ENCODE measurements at regions not wholly inside any gene's neighbourhood (a gene's known extent, or its start where the extent isn't known, plus 50 kb on each side); places are given as distances from the start of the nearest gene placed in this dataset.

- Histone ChIP-seq H3K27me3 (no peaks in the 10 kb centered on the region), H3K9me3 (no peaks in the 10 kb centered on the region), H3K4me1 (ENCODE audit: insufficient read depth) (no peaks in the 10 kb centered on the region), H3K36me3 (no peaks in the 10 kb centered on the region), H3K4me3 (no peak overlapping the region), H3K27ac (no peak overlapping the region)
- 27 to 47% (median 41%) methylated on average over 3 of the region's 3 CpGs for WGBS, 3 donors
- no peak for DNase-seq
- intact Hi-C loops (cut with DNase I): no loop called here
- TF ChIP-seq POLR2A (IDR thresholded peaks at IDR 0.05) (no peak), CTCF (IDR thresholded peaks at IDR 0.05) (no peak)
Observed at GRCh38 chr15:49706805-49707204, 86.0 kb downstream of the DTWD1 start.

- intact Hi-C loops (cut with DNase I): no loop called here
- WGBS, 3 donors: 80 to 92% (median 92%) methylated on average over 1 of the region's 1 CpG
- no peaks in the 10 kb centered on the region for H3K9me3 ChIP-seq
- DNase-seq: no peak
- no peak overlapping the region for H3K27ac ChIP-seq
- TF ChIP-seq EP300 (IDR thresholded peaks at IDR 0.05): no peak
- no peak for TF ChIP-seq POLR2A (IDR thresholded peaks at IDR 0.05)
- TF ChIP-seq CTCF (IDR thresholded peaks at IDR 0.05): no peak
- H3K4me3 ChIP-seq: no peak overlapping the region
- no peaks in the 10 kb centered on the region for H3K4me1 ChIP-seq (ENCODE audit: insufficient read depth)
- no peaks in the 10 kb centered on the region for H3K27me3 ChIP-seq
- no peaks in the 10 kb centered on the region for H3K36me3 ChIP-seq
Observed at GRCh38 chr15:49707598-49707997, 86.8 kb downstream of the DTWD1 start.

GRCh38 chr15:49709646-49710214 lies 88.9 kb downstream of the DTWD1 start:
- H3K27ac ChIP-seq: no peak overlapping the region
- no peaks in the 10 kb centered on the region for H3K4me1 ChIP-seq (ENCODE audit: insufficient read depth)
- H3K27me3 ChIP-seq: no peaks in the 10 kb centered on the region
- H3K4me3 ChIP-seq: no peak overlapping the region
- WGBS, 3 donors: 90 to 100% (median 100%) methylated on average over 1 of the region's 1 CpG
- H3K9me3 ChIP-seq: no peaks in the 10 kb centered on the region
- no peaks in the 10 kb centered on the region for H3K36me3 ChIP-seq
- DNase-seq: no peak
- TF ChIP-seq CTCF (IDR thresholded peaks at IDR 0.05): no peak
- TF ChIP-seq POLR2A (IDR thresholded peaks at IDR 0.05): no peak
- no peak for TF ChIP-seq EP300 (IDR thresholded peaks at IDR 0.05)
- intact Hi-C loops (cut with DNase I): no loop called here

- no peaks in the 10 kb centered on the region for H3K27me3 ChIP-seq
- H3K4me1 ChIP-seq (ENCODE audit: insufficient read depth): no peaks in the 10 kb centered on the region
- H3K36me3 ChIP-seq: no peaks in the 10 kb centered on the region
- H3K27ac ChIP-seq: no peak overlapping the region
- H3K4me3 ChIP-seq: no peak overlapping the region
- no peak for DNase-seq
- intact Hi-C loops (cut with DNase I): no loop called here
- no peak for TF ChIP-seq CTCF (IDR thresholded peaks at IDR 0.05)
- TF ChIP-seq EP300 (IDR thresholded peaks at IDR 0.05): no peak
- TF ChIP-seq POLR2A (IDR thresholded peaks at IDR 0.05): no peak
- H3K9me3 ChIP-seq: no peaks in the 10 kb centered on the region
- WGBS, 3 donors: 87 to 89% (median 89%) methylated on average over 3 of the region's 3 CpGs
Observed at GRCh38 chr15:49712162-49712561, 91.3 kb downstream of the DTWD1 start.

Measured in ovary (tissue), 7 donors.